Activated CD4-positive, alpha-beta memory T cell treated with anti-CD3 and anti-CD28 coated beads for 36 hours (primary cell): ENCODE measurements at regions not wholly inside any gene's neighbourhood (a gene's known extent, or its start where the extent isn't known, plus 50 kb on each side); places are given as distances from the start of the nearest gene placed in this dataset.

ENCODE experiments used
- CTCF ChIA-PET: fragments of 350-600 bp; sonication (Branson Sonifier 250); formaldehyde crosslinking; loops from one replicate; lab custom pipeline; 2021; ENCODE audit warnings: antibody characterized with exemption, inconsistent platforms; lab: Charles Lee
- POLR2A ChIA-PET: fragments of 350-600 bp; sonication (Branson Sonifier 250); formaldehyde crosslinking; loops from one replicate; lab custom pipeline; 2021; ENCODE audit warnings: antibody characterized with exemption; lab: Charles Lee
- DNase-seq: peaks from one replicate; pipeline ENCODE4 v3.0.0-alpha.2; 2020
- H3K27ac Mint-ChIP-seq: one replicate; pipeline ENCODE4 v1.8.0; 2021; ENCODE audit warnings: mixed read lengths
- H3K27me3 Mint-ChIP-seq: one replicate; pipeline ENCODE4 v1.8.0; 2021; ENCODE audit warnings: mixed read lengths
- H3K36me3 Mint-ChIP-seq: one replicate; pipeline ENCODE4 v1.8.0; 2021; ENCODE audit warnings: mixed read lengths
- H3K4me1 Mint-ChIP-seq: one replicate; pipeline ENCODE4 v1.8.0; 2021; ENCODE audit warnings: low read depth, mixed read lengths
- H3K4me3 Mint-ChIP-seq: one replicate; pipeline ENCODE4 v1.8.0; 2021; ENCODE audit warnings: mild to moderate bottlenecking, mixed read lengths
- H3K9me3 Mint-ChIP-seq: one replicate; pipeline ENCODE4 v1.8.0; 2021; ENCODE audit warnings: mixed read lengths
- intact Hi-C: fragments of 100-400 bp; cut with micrococcal nuclease; formaldehyde crosslinking; loops from one replicate; pipeline ENCODE4 v1.15.1; 2023

DNA sequence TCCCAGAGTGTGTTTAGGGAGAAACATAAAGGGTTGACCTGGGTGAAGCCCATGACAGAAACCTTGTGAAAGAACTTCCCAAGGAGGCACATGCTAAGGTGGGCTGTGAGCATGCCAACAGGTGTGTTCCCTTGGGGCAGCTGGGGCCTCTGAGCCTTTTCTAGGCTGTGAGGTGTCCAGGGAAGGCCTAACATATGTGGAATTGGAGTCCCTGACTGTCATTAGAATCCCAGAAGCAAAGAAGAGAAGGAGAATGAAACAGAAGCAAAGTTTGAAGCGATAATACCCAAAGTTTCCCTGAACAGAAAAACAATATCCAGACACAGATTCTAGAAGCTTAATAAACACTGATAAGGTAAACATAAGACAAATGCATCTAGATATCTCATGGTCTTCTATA is 143.3 kb downstream of the CD83 start:
- H3K9me3 Mint-ChIP-seq: peaks cover 15% of the 10 kb centered on the region
- POLR2A ChIA-PET: no interaction called here
- no peaks in the 10 kb centered on the region for H3K27me3 Mint-ChIP-seq
- H3K4me1 Mint-ChIP-seq: no peaks in the 10 kb centered on the region
- CTCF ChIA-PET: no interaction called here
- no peak for DNase-seq
- no peak overlapping the region for H3K27ac Mint-ChIP-seq
- intact Hi-C loops: no loop called here
- no peaks in the 10 kb centered on the region for H3K36me3 Mint-ChIP-seq
- H3K4me3 Mint-ChIP-seq: no peak overlapping the region

GRCh38 chr6:14263881-14264424 is 146.4 kb downstream of the CD83 start:
- Mint-ChIP-seq H3K4me3 (no peak overlapping the region), H3K4me1 (no peaks in the 10 kb centered on the region), H3K27me3 (no peaks in the 10 kb centered on the region), H3K36me3 (no peaks in the 10 kb centered on the region), H3K9me3 (peaks cover 15% of the 10 kb centered on the region), H3K27ac (no peak overlapping the region)
- no peak for DNase-seq
- intact Hi-C loops: no loop called here
- ChIA-PET CTCF (no interaction called here), POLR2A (no interaction called here)

GRCh38 chr6:14265049-14266021 is 147.8 kb downstream of the CD83 start:
- Mint-ChIP-seq H3K27ac (no peak overlapping the region), H3K36me3 (no peaks in the 10 kb centered on the region), H3K9me3 (peaks cover 15% of the 10 kb centered on the region), H3K27me3 (no peaks in the 10 kb centered on the region), H3K4me1 (peaks cover 3% of the 10 kb centered on the region), H3K4me3 (no peak overlapping the region)
- ChIA-PET POLR2A (no interaction called here), CTCF (no interaction called here)
- DNase-seq: no peak
- intact Hi-C loops: no loop called here

GRCh38 chr6:14266266-14266665 is 148.7 kb downstream of the CD83 start:
- intact Hi-C loops: no loop called here
- Mint-ChIP-seq H3K4me3 (no peak overlapping the region), H3K27me3 (no peaks in the 10 kb centered on the region), H3K4me1 (peaks cover 12% of the 10 kb centered on the region), H3K9me3 (peaks cover 10% of the 10 kb centered on the region), H3K36me3 (no peaks in the 10 kb centered on the region), H3K27ac (no peak overlapping the region)
- POLR2A ChIA-PET: no interaction called here
- DNase-seq: no peak
- CTCF ChIA-PET: no interaction called here

DNA sequence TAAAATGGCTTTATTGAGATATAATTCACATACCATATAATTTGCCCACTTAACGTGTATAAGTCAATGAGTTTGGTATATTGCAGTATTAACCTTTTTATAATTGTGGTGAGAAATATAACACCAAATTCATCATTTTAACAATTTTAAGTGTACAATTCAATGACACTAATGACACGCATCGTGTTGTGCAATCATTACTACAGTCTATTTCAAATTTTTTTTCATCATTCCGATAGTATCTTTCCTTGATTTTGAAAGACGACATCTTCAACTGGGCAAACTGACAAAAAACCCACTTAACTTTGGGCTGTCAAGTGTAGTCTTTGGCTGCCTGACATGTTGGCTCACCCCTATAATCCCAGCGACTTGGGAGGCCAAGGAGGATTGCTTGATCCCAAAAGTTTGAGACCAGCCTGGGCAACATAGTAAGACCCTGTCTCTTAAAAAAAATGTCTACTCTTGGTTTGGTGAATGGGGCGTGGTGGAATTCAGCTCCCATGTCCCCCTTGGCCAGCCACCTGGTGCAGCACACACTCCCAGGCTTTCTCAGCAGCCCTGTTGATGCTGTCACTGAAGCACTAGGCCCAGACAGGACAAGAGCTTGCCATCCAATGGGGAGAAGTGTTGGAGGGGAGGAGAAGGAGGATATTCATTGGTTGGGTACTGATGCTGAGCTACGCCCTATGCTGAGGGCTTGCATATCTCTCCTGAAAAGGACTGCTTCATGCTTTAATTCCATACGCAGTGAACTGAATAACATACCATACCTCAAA is 150.5 kb downstream of the CD83 start:
- Mint-ChIP-seq H3K27me3 (no peaks in the 10 kb centered on the region), H3K4me3 (no peak overlapping the region), H3K4me1 (peaks cover 18% of the 10 kb centered on the region), H3K36me3 (no peaks in the 10 kb centered on the region), H3K9me3 (peaks cover 19% of the 10 kb centered on the region), H3K27ac (no peak overlapping the region)
- CTCF ChIA-PET: interaction anchor here (0.5 kb wide), 1 partner anchor 1972 kb away, joined by 3 read pairs; no protein-coding TSS in a partner anchor
- DNase-seq: no peak
- intact Hi-C loops: no loop called here
- POLR2A ChIA-PET: no interaction called here

DNA sequence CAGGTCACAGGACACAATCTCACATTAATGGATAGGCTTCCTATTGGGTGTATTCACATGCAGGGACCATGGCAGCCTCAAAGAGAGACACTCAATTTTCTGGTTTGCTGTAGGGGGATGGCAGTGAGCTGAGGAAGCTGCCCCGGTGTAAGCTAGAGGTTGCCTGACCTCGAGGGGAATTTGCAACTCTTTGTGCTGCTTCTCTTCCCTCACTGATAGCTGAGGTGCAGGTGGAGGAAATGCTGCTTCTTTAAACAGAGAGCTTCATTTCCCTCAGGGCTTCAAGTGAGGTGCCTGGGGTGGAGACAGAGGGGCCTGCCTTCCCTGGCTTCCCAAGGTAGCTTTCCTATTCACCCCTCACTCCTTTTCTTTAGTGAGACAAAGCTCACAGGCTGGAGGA is 151.9 kb downstream of the CD83 start:
- H3K27me3 Mint-ChIP-seq: no peaks in the 10 kb centered on the region
- ChIA-PET CTCF (no interaction called here), POLR2A (no interaction called here)

DNA sequence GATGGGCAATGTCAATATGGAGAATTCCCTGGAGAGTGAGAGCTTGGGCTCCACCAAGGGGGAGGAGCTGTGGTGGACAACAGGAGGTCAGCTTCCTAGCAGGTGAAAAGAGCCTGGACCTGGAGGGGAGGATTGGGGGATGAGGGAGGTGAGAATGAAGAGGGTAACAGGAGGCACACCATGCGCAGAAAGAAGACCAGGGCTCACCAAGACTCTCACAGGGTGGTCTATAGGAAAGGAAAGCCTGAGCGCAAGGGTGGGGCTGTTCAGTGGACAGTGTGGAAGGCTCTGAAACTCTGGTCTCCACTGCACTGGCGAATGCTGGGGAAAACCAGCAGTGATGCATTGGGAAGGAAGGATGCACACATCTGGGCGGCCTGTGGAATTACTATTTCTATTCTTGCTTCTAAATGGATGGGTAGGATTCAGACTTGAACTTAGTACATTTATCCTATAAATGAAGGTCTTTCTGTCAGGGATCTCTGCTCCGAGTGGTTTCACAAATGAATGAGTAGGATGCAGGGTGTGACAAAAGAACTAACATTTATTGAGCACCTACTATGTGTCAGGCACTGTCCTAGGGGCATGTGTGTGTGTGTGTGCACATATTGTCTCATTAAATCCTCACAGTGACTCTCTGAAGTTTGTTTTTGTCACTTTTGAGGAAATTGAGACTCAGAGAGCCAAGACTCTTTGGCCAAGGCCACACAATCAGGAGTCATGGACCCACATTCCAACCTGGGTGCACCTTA is 152.7 kb downstream of the CD83 start:
- H3K4me3 Mint-ChIP-seq: no peak overlapping the region
- no peaks in the 10 kb centered on the region for H3K27me3 Mint-ChIP-seq
- peaks cover 11% of the 10 kb centered on the region for H3K9me3 Mint-ChIP-seq
- intact Hi-C loops: no loop called here
- H3K4me1 Mint-ChIP-seq: peaks cover 26% of the 10 kb centered on the region
- CTCF ChIA-PET: no interaction called here
- DNase-seq: no peak
- no peaks in the 10 kb centered on the region for H3K36me3 Mint-ChIP-seq
- POLR2A ChIA-PET: interaction anchor here (0.5 kb wide), 1 partner anchor 420 kb away, joined by 3 read pairs; no protein-coding TSS in a partner anchor
- no peak overlapping the region for H3K27ac Mint-ChIP-seq

More for the DNA sequence above, 151.9 kb downstream of the CD83 start:
- Mint-ChIP-seq H3K27ac (no peak overlapping the region), H3K4me1 (peaks cover 19% of the 10 kb centered on the region), H3K36me3 (no peaks in the 10 kb centered on the region), H3K9me3 (peaks cover 13% of the 10 kb centered on the region), H3K4me3 (no peak overlapping the region)
- intact Hi-C loops: no loop called here
- no peak for DNase-seq

GRCh38 chr6:14270925-14271788 is 153.6 kb downstream of the CD83 start:
- Mint-ChIP-seq H3K27me3 (no peaks in the 10 kb centered on the region), H3K27ac (peak overlapping the region; percentile 57), H3K36me3 (no peaks in the 10 kb centered on the region), H3K4me3 (no peak overlapping the region), H3K4me1 (peaks cover 35% of the 10 kb centered on the region), H3K9me3 (peaks cover 11% of the 10 kb centered on the region)
- ChIA-PET POLR2A (interaction anchor here (0.5 kb wide), 1 partner anchor 419 kb away, joined by 3 read pairs; no protein-coding TSS in a partner anchor), CTCF (no interaction called here)
- intact Hi-C loops: loop anchor here (1.0 kb wide), 1 partner anchor 153 kb away; no protein-coding TSS in a partner anchor
- DNase-seq: peak; percentile 85

GRCh38 chr6:14271789-14272736 is 154.5 kb downstream of the CD83 start:
- CTCF ChIA-PET: no interaction called here
- H3K9me3 Mint-ChIP-seq: peaks cover 11% of the 10 kb centered on the region
- no peak overlapping the region for H3K27ac Mint-ChIP-seq
- no peaks in the 10 kb centered on the region for H3K36me3 Mint-ChIP-seq
- DNase-seq: no peak
- no peak overlapping the region for H3K4me3 Mint-ChIP-seq
- H3K4me1 Mint-ChIP-seq: peaks cover 43% of the 10 kb centered on the region
- POLR2A ChIA-PET: no interaction called here
- intact Hi-C loops: loop anchor here (1.0 kb wide), 1 partner anchor 152 kb away; no protein-coding TSS in a partner anchor
- no peaks in the 10 kb centered on the region for H3K27me3 Mint-ChIP-seq

- H3K9me3 Mint-ChIP-seq: peaks cover 11% of the 10 kb centered on the region
- DNase-seq: no peak
- CTCF ChIA-PET: no interaction called here
- no peaks in the 10 kb centered on the region for H3K36me3 Mint-ChIP-seq
- POLR2A ChIA-PET: no interaction called here
- H3K4me1 Mint-ChIP-seq: peaks cover 49% of the 10 kb centered on the region
- intact Hi-C loops: no loop called here
- H3K4me3 Mint-ChIP-seq: no peak overlapping the region
- H3K27me3 Mint-ChIP-seq: no peaks in the 10 kb centered on the region
- no peak overlapping the region for H3K27ac Mint-ChIP-seq
Observed at GRCh38 chr6:14272737-14273085, 155.1 kb downstream of the CD83 start.
